Neural progenitor cell (in vitro differentiated cells): ENCODE measurements at regions not wholly inside any gene's neighbourhood (a gene's known extent, or its start where the extent isn't known, plus 50 kb on each side); places are given as distances from the start of the nearest gene placed in this dataset.
"Not testable (repeated sequence)": the region's sequence is repeated elsewhere in the genome, so short reads cannot be mapped to it uniquely, and the experiment has no call there.

ENCODE experiments used
- DNase-seq: peaks from one replicate; pipeline ENCODE4 v3.0.0-alpha.2; 2016; ENCODE audit warnings: low spot score
- H2AFZ ChIP-seq: fragments of 200-600 bp; sonication (generic); replicated peaks from 2 replicates; pipeline ENCODE4 v1.6.1; 2016; ENCODE audit warnings: antibody characterized with exemption
- H3F3A ChIP-seq: fragments of 200-600 bp; sonication (generic); 2 replicates; pipeline ENCODE4 v1.6.1; 2016; ENCODE audit warnings: antibody characterized with exemption, low read depth
- H3K27ac ChIP-seq: fragments of 200-600 bp; sonication (generic); 2 replicates; pipeline ENCODE4 v1.5.1; 2016; ENCODE audit warnings: mild to moderate bottlenecking
- H3K27me3 ChIP-seq: fragments of 200-600 bp; sonication (generic); 2 replicates; pipeline ENCODE4 v1.6.1; 2016; ENCODE audit warnings: mild to moderate bottlenecking, moderate library complexity
- H3K36me3 ChIP-seq: fragments of 200-600 bp; sonication (generic); 2 replicates; pipeline ENCODE4 v1.5.1; 2016
- H3K4me1 ChIP-seq: fragments of 200-600 bp; sonication (generic); 2 replicates; pipeline ENCODE4 v1.6.1; 2016; ENCODE audit warnings: mixed run types
- H3K4me2 ChIP-seq: fragments of 200-600 bp; sonication (generic); 2 replicates; pipeline ENCODE4 v1.6.1; 2016
- H3K4me3 ChIP-seq: fragments of 200-600 bp; sonication (generic); 2 replicates; pipeline ENCODE4 v1.5.1; 2016
- H3K79me2 ChIP-seq: fragments of 200-600 bp; sonication (generic); 2 replicates; pipeline ENCODE4 v1.6.1; 2016; ENCODE audit warnings: low read depth
- H3K9ac ChIP-seq: fragments of 200-600 bp; sonication (generic); 2 replicates; pipeline ENCODE4 v1.6.1; 2016
- H3K9me3 ChIP-seq: fragments of 200-600 bp; sonication (generic); 2 replicates; pipeline ENCODE4 v1.5.1; 2016; ENCODE audit warnings: low read depth
- H4K20me1 ChIP-seq: fragments of 200-600 bp; sonication (generic); 2 replicates; pipeline ENCODE4 v1.6.1; 2016; ENCODE audit warnings: low read depth
- H3K27ac Mint-ChIP-seq: 3 replicates; pipeline ENCODE4 v1.8.0; 2021; ENCODE audit warnings: mixed read lengths
- H3K27me3 Mint-ChIP-seq: 2 replicates; pipeline ENCODE4 v1.8.0; 2022; ENCODE audit warnings: low read depth, mild to moderate bottlenecking, inconsistent platforms, moderate library complexity, mixed read lengths; ENCODE audit not compliant: insufficient read depth
- H3K36me3 Mint-ChIP-seq: 3 replicates; pipeline ENCODE4 v1.8.0; 2021; ENCODE audit warnings: mixed read lengths
- H3K4me1 Mint-ChIP-seq: 3 replicates; pipeline ENCODE4 v1.8.0; 2021; ENCODE audit warnings: mixed read lengths
- H3K4me3 Mint-ChIP-seq: 3 replicates; pipeline ENCODE4 v1.8.0; 2021; ENCODE audit warnings: mild to moderate bottlenecking, moderate library complexity, mixed read lengths
- H3K9me3 Mint-ChIP-seq: 3 replicates; pipeline ENCODE4 v1.8.0; 2020; ENCODE audit warnings: mixed read lengths
- CTCF ChIP-seq: fragments of 200-600 bp; sonication (generic); IDR thresholded peaks from 2 replicates; pipeline ENCODE4 v1.5.1; 2017; ENCODE audit warnings: antibody characterized with exemption, mild to moderate bottlenecking
- EZH2 ChIP-seq: fragments of 200-600 bp; sonication (generic); IDR thresholded peaks from 2 replicates; pipeline ENCODE4 v1.6.1; 2017; ENCODE audit warnings: antibody characterized with exemption, mild to moderate bottlenecking, moderate library complexity
- EZH2phosphoT487 ChIP-seq: fragments of 200-600 bp; sonication (generic); IDR thresholded peaks from 2 replicates; pipeline ENCODE4 v1.6.1; 2017; ENCODE audit warnings: antibody characterized with exemption

GRCh38 chr7:68707159-68707558, 891.1 kb upstream of the AUTS2 start:
- Histone ChIP-seq H3K27ac (no peak overlapping the region), H3K9me3 (no peaks in the 10 kb centered on the region), H3K9ac (no peak overlapping the region), H3K36me3 (no peaks in the 10 kb centered on the region), H3F3A (no peaks in the 10 kb centered on the region), H3K27me3 (no peaks in the 10 kb centered on the region), H3K79me2 (no peaks in the 10 kb centered on the region), H3K4me1 (no peaks in the 10 kb centered on the region), H4K20me1 (no peaks in the 10 kb centered on the region), H3K4me2 (no peak overlapping the region), H3K4me3 (no peak overlapping the region), H2AFZ (no peak overlapping the region)
- TF ChIP-seq EZH2phosphoT487 (no peak), CTCF (no peak), EZH2 (no peak)
- no peaks in the 10 kb centered on the region for H3K9me3 Mint-ChIP-seq
- H3K4me3 Mint-ChIP-seq = no peak overlapping the region
- H3K4me1 Mint-ChIP-seq = no peaks in the 10 kb centered on the region
- no peaks in the 10 kb centered on the region for H3K36me3 Mint-ChIP-seq
- DNase-seq = no peak
- no peaks in the 10 kb centered on the region for H3K27me3 Mint-ChIP-seq
- no peak overlapping the region for H3K27ac Mint-ChIP-seq

- Mint-ChIP-seq H3K4me3 (no peak overlapping the region), H3K36me3 (no peaks in the 10 kb centered on the region), H3K9me3 (no peaks in the 10 kb centered on the region), H3K27ac (no peak overlapping the region), H3K4me1 (no peaks in the 10 kb centered on the region), H3K27me3 (no peaks in the 10 kb centered on the region)
- H2AFZ ChIP-seq = no peak overlapping the region
- H3K4me1 ChIP-seq = no peaks in the 10 kb centered on the region
- no peak overlapping the region for H3K27ac ChIP-seq
- H3K4me3 ChIP-seq = no peak overlapping the region
- no peak overlapping the region for H3K4me2 ChIP-seq
- H3F3A ChIP-seq = no peaks in the 10 kb centered on the region
- TF ChIP-seq EZH2phosphoT487 = no peak
- H3K9ac ChIP-seq = no peak overlapping the region
- no peaks in the 10 kb centered on the region for H3K36me3 ChIP-seq
- no peaks in the 10 kb centered on the region for H3K79me2 ChIP-seq
- no peak for DNase-seq
- H3K27me3 ChIP-seq = no peaks in the 10 kb centered on the region
- no peaks in the 10 kb centered on the region for H4K20me1 ChIP-seq
- H3K9me3 ChIP-seq = no peaks in the 10 kb centered on the region
These were observed 890.3 kb upstream of the AUTS2 start for GRCh38 chr7:68707958-68708357.

GRCh38 chr7:68712956-68713495, 885.2 kb upstream of the AUTS2 start:
- no peak overlapping the region for H3K27ac ChIP-seq
- no peaks in the 10 kb centered on the region for H3K36me3 Mint-ChIP-seq
- H3K4me3 Mint-ChIP-seq = no peak overlapping the region
- no peaks in the 10 kb centered on the region for H3K9me3 Mint-ChIP-seq
- H2AFZ ChIP-seq = no peak overlapping the region
- H3K27me3 ChIP-seq = no peaks in the 10 kb centered on the region
- no peak for TF ChIP-seq EZH2
- TF ChIP-seq EZH2phosphoT487 = no peak
- TF ChIP-seq CTCF = no peak
- no peak for DNase-seq
- no peaks in the 10 kb centered on the region for H3K9me3 ChIP-seq
- H3K79me2 ChIP-seq = no peaks in the 10 kb centered on the region
- no peaks in the 10 kb centered on the region for H3F3A ChIP-seq
- H3K27ac Mint-ChIP-seq = no peak overlapping the region
- no peak overlapping the region for H3K4me2 ChIP-seq
- H3K4me3 ChIP-seq = no peak overlapping the region
- H3K27me3 Mint-ChIP-seq = peaks cover 4% of the 10 kb centered on the region
- H4K20me1 ChIP-seq = no peaks in the 10 kb centered on the region
- no peak overlapping the region for H3K9ac ChIP-seq
- H3K4me1 Mint-ChIP-seq = no peaks in the 10 kb centered on the region
- no peaks in the 10 kb centered on the region for H3K4me1 ChIP-seq
- no peaks in the 10 kb centered on the region for H3K36me3 ChIP-seq

- not testable (repeated sequence) for H3K36me3 Mint-ChIP-seq, H3K4me1 Mint-ChIP-seq, H3K4me3 Mint-ChIP-seq
These were observed 884.1 kb upstream of the AUTS2 start for GRCh38 chr7:68714135-68714534.

More at GRCh38 chr7:68714135-68714534, 884.1 kb upstream of the AUTS2 start:
- H3K79me2 ChIP-seq, H2AFZ ChIP-seq, H3K4me1 ChIP-seq, H3K27me3 Mint-ChIP-seq, H3K27ac Mint-ChIP-seq, H3K9me3 ChIP-seq, DNase-seq, H3K36me3 ChIP-seq, H3K4me2 ChIP-seq, H3F3A ChIP-seq, H4K20me1 ChIP-seq, H3K27ac ChIP-seq, H3K27me3 ChIP-seq, H3K9me3 Mint-ChIP-seq, H3K4me3 ChIP-seq, H3K9ac ChIP-seq: not testable (repeated sequence)
